Right ventricle myocardium inferior (tissue), 1 donor: ENCODE measurements at regions not wholly inside any gene's neighbourhood (a gene's known extent, or its start where the extent isn't known, plus 50 kb on each side); places are given as distances from the start of the nearest gene placed in this dataset.
"Not testable (repeated sequence)": the region's sequence is repeated elsewhere in the genome, so short reads cannot be mapped to it uniquely, and the experiment has no call there.

Experiments used
- ATAC-seq: fragments of 200-7000 bp; cut with Tn5 transposase; one replicate; pipeline ENCODE4 v1.9.1; 2020; ENCODE audit warnings: mild to moderate bottlenecking, moderate library complexity
- DNase-seq: peaks from one replicate; pipeline ENCODE4 v3.0.0; 2021; ENCODE audit errors: missing footprints
- intact Hi-C: fragments of 100-400 bp; cut with DNase I; formaldehyde crosslinking; loops from one replicate; pipeline ENCODE4 v1.11.0; 2022
- donor health status: DM: no; HTN: yes; CAD: no; lungs with severe emphysema.

DNA sequence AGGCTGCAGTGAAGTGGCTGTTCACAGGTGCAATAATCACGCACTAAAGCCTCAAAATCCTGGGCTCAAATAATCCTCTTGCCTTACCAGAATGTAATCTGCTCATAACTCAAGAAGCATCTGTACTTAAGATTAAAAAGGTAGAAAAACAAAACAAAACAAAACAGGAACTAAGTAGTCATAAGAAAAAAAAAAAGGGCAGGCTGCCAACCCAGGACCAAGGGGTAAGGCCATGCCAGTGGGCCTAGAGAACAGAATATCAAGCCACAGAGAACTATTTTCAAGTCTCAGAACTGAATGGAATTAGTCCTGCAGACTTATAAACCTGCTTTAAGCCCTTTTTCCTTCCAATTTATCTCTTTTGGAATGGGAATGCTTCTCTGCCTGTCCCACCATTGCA lies 64.8 kb upstream of the TBC1D3K start:
- ATAC-seq (no peak), DNase-seq (no peak)
- intact Hi-C loops = no loop called here

DNA sequence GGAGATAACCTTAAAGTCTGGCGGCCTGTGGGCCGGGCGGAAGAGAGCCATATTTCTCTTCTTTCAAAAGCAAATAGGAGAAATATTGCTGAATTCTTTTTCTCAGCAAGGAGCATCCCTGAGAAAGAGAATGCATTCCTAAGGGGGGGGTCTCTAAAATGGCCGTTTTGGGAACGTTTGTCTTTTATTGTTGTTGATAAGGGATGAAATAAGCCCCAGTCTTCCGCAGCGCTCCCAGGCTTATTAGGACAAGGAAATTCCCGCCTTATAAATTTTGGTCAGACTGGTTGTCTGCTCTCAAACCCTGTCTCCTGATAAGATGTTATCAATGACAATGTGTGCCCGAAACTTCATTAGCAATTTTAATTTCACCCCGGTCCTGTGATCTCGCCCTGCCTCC lies 65.8 kb upstream of the TBC1D3K start:
- ATAC-seq, DNase-seq, intact Hi-C loops: not testable (repeated sequence)

DNA sequence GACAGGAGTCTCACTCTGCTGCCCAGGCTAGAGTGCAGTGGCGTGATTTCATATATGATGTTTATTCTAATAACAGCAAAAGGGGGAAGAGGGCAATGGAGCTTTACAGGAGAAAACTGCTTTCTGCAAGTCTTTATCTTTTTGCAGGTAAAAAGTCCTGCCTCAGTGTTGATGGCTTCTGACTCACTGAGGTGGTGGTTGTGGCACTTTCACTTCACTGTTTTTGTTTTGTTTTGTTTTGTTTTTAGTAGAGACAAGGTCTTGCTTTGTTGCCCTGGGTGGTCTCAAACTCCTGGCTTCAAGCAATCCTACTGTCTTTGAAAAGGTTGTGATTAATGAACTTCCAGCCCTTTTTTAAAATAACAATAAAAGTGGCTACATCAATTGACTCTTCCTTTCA lies 68.0 kb upstream of the TBC1D3K start:
- ATAC-seq = no peak
- no peak for DNase-seq
- intact Hi-C loops = no loop called here

DNA sequence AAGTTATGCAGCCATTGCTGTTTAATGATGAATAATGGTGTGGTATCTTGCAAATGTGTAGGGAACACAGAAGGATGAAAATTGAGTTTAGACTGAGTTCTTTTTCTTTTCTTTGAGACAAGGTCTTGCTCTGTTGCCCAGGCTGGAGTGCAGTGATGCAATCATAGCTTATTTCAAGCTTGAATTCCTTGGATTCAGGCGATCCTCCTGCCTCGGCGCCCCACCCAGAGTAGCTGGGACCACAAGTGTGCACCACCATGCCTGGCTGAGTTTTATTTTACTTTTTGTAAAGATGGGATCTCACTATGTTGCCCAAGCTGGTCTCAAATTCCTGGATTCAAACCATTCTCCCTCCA lies 74.6 kb upstream of the TBC1D3K start:
- ATAC-seq (no peak), DNase-seq (no peak)

DNA sequence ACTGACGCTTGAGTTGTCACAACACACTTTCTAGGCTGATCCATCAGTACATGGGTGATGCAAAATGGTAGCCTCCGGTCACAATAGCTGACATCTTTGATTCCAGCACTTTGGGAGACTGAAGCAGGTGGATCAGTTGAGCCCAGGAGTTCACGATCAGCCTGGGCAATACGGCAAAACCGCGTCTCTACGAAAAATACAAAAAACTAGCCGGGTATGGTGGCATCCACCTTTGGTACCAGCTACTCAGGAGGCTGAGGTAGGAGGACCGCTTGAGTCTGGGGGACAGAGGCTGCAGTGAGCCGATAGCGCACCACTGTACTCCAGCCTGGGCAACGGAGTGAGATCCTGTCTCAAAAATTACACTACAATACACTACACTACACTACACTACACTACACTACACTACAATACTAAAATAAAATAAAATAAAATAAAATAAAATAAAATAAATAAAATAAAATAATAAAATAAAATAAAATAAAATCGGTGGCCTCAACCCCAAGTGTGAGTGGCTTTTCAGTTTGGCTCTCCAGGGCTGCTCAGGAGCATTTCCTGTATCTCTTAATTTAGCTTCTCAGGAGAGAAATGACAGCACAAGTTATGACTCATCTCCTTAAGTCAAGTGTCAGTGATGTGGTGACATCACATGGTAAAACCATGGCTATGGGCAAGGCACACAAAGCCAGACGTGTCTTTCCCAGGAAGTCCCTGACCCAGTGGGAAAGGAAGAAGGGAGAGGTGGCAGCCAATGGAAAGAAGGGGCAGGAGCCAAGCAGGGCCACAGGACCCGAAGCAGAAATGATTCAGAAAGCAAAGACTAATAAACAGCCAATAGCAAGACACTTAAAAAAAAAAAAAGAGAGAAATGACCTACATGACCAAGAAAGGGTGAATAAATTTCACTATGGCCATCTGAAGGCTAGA lies 75.3 kb upstream of the TBC1D3K start:
- ATAC-seq (no peak), DNase-seq (no peak)
- intact Hi-C loops = no loop called here

More for the DNA sequence above, 74.6 kb upstream of the TBC1D3K start:
- intact Hi-C loops = no loop called here

DNA sequence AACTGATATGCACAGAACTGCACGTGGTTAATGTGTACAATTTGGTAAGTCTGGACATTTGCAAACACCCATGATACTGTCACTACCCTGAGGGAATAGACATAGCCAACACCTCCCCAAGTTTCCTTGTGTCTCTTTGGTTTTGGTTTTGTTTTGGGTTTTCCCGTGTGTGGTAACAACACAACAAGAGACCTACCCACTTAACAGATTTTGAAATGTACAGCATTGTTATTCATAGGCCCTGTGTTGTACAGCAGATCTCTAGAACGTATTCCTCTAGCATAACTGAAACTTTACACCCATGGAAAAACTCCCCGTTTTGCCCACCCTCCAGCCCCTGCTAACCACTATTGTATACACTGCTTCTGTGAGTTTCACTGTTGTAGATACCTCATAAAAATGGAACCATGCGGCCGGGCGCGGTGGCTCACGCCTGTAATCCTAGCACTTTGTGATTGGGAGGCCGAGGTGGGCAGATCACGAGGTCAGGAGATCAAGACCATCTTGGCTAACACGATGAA lies 76.3 kb upstream of the TBC1D3K start:
- intact Hi-C loops = no loop called here
- ATAC-seq (no peak), DNase-seq (no peak)

DNA sequence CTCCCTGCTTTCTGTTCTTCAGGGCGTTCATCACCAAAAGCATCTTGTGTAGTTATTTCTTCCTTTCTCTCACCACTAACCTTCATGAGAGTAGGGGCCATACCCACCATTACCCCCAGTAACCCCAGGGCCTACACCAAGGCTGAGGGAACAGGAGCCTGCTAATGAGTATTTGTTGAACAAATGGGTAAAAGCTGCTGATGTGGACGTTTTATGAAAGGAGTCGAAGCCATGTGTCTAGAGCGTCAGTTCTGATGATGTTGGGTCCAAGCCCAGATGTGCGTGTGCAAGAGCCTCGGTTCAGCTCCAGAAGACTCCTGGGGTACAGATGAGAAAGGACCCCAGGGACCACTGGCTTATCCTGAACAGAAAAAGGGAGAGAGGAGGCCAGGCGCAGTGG lies 77.1 kb upstream of the TBC1D3K start:
- intact Hi-C loops = no loop called here
- DNase-seq = no peak
- no peak for ATAC-seq

DNA sequence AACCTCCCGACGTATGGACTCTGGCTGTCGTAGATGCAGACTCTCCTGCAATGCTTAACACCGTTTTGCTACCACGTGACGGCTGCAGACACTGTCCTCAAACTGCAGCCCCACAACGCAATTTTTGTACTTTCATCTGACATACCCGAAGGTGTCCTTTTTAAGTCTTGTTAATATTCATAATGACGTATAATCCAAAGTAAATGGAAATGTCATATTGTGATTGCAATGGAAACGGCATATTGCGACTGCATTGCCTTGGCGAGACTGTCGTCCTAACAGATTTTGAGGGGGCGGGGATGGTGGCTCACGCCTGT lies 79.3 kb upstream of the TBC1D3K start:
- intact Hi-C loops = no loop called here
- DNase-seq = no peak
- ATAC-seq = no peak

DNA sequence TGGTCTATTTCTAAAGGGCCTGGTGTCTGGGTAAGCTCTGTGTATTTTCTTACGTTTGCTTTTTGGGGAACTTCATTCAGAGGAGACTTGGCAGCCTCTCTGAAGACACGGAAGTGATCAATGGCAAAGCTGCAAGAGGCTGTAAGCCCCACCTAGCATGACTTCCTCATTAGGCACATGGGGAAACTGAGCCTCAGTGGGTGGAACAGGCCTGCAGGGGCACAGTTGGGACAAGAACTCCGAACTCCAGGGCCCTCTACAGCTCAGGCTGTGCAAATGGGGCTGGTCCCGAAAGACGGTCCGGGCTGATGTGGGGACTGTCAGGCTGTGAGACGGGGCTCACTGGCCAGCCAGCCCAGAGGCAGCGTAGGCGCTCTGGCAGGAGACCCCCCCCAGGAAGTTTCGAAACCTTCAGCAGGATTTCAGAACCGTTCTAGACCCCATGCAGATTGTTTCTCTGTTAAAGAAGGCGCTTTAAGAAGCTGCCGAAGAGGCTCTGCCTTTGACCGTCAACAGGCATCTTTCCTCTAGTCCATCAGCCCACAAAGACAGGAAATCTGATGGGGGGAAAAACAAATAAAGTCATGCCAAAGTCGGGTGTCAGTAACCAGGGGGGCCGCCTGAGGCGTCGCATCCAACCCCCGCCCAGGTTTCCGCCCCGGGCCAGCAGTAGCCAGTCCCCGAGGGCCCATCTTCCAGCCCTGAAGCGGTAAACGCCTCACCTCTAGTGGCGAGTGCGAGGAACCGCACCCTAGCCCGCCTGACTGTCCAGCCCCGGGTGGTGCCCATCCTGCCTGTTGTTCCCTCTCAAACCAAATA lies 79.8 kb upstream of the TBC1D3K start:
- intact Hi-C loops = no loop called here
- peak; percentile 74 for DNase-seq
- peak; percentile 74 for ATAC-seq

DNA sequence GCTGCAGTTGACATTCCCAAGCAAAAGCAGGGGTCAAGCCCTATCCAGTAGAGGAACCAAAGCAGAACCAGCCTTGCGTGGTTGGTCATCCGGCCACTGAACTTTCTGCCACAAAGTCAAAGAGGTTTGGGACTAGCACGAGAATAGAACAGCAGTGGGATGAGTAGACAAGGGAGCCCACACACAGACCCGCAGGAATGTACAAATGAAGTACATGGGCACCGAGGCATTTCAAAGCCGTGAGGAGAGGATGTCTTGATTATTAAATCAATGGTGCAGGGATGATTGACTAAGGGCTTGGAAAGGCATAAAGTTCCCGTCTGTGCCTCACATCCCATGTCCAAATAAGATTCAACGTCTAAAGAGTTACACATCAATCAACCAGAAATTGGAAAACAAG lies 81.8 kb upstream of the TBC1D3K start:
- no peak for DNase-seq
- ATAC-seq = no peak
- intact Hi-C loops = no loop called here

DNA sequence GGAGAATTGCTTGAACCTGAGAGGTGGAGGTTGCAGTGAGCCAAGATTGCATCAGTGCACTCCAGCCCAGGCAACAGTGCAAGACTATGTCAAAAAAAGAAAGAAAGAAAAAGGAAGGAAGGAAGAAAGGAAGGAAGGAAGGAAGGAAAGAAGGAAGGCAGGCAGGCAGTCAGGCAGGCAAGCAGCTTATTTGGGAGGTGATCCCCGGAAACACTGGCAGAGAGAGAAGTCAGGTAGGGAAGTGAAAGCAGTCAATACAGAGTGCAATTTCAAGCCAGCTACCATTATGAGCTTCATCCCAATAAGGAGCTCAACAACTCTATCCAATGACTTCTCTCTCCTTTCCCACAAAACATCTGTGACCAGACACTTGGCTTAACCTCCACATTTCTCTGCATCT lies 83.0 kb upstream of the TBC1D3K start:
- DNase-seq (no peak), ATAC-seq (no peak)
- intact Hi-C loops = no loop called here

DNA sequence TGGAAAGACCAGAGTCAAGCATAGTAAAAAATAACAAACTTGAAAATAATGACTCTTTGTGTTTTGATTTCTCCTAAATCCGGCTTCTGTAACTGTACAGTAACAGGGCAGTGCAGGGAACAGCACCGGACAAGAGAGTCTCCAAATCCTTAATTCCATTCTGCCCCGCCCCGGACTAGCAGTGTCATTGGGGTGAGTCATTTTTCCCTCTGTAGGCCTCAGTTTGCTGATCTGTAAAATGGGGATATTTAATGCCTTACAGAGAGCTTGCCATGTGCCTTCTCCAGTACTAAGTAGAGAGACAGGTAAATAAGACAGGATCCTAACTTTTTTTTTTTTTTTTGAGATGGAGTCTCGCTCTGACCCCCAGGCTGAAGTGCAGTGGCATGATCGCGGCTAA lies 83.6 kb upstream of the TBC1D3K start:
- no peak for ATAC-seq

DNA sequence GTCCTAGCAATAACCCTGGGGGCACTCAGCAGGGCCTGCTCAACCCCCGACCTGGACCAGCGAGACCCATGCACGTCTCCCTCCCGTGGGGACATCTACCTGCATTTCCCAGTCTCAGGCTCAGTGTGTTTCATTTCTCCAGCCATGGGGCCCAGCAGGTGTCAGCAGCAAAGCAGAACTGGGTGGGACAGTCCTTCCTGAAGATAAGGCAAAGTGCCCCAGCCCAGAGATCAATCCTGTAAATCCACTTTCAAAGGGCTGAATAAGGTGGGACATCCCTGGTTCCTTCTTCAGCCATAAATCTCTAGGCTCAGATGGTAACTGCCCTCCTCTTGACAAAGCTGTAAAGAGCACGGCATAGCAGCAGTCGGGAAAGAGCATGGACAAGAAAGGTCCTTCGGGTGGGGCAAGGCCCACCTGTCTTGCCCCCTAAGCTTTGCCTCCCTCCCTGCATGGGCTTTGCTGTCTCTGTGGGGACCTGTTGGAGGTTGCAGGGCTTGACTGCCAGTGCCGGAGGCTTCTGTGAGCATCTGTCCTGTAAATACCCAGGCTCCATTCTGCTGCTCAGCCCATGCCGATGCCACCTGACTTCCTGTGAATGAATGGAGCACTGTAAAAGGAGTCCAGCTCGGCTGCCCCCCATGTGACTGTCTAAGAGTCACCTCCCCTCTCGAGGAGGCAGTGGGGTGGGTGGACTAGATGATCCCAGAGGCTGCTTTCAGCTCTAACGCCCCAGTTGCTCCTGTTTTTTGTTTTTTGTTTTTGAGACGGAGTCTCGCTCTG lies 84.8 kb upstream of the TBC1D3K start:
- no peak for ATAC-seq
- no peak for DNase-seq
- intact Hi-C loops = no loop called here

More for the DNA sequence above, 83.6 kb upstream of the TBC1D3K start:
- DNase-seq = no peak
- intact Hi-C loops = no loop called here

DNA sequence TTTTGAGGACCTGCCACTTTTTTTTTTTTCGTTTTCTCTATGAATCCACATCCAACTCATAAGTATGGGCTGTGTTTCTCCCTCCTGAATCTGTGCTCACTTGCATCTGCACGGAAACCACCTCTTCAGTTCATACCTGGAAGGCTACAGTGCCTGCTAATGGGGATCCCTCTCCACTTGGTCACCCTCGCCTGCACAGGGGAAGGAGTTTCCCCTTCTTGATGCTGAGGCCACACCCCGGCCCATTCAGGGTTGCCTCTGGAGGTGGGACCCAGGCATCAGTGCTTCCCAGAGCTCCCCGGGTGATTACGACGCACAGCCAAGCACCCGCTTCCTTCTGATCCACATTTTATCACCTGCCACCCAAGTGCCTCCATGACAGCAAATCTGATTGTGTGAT lies 85.9 kb upstream of the TBC1D3K start:
- DNase-seq (no peak), ATAC-seq (no peak)
- intact Hi-C loops = no loop called here

DNA sequence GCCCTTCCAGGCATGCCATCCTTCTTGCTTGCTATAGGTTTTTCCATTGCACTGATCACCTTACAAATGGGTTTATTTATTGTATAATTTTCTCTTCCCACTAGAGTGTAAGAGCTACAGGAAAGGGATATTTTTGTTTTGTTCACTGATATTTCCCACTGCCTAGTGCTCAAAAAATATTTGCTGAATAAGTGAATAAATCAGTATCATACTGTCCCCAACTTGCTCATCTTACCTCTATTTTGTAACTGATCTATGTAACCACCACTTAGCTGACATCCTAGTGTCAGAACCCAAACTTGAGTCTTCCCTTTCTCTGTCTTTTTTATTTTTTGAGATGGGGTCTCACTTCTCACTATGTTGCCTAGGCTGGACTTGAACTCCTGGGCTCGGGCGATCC lies 87.6 kb upstream of the TBC1D3K start:
- ATAC-seq = no peak
- intact Hi-C loops = no loop called here
- DNase-seq = no peak

DNA sequence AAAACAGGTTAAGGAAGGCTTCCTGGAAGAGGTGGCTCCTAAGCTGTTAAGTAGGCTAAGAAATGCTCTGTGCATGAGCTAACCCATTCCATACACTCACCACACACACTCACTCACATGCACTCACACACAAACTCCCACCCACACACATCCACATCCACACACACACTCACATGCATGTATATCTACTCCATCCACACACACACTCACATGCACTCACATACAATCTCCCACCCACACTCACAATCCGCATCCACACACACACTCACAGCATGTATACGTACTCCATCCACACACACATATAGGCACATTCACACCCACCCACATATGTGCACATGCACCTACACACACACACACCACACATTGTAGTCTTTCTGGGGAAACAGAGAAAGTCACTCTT lies 89.3 kb upstream of the HNF1B start:
- no peak for DNase-seq
- intact Hi-C loops = no loop called here
- no peak for ATAC-seq

DNA sequence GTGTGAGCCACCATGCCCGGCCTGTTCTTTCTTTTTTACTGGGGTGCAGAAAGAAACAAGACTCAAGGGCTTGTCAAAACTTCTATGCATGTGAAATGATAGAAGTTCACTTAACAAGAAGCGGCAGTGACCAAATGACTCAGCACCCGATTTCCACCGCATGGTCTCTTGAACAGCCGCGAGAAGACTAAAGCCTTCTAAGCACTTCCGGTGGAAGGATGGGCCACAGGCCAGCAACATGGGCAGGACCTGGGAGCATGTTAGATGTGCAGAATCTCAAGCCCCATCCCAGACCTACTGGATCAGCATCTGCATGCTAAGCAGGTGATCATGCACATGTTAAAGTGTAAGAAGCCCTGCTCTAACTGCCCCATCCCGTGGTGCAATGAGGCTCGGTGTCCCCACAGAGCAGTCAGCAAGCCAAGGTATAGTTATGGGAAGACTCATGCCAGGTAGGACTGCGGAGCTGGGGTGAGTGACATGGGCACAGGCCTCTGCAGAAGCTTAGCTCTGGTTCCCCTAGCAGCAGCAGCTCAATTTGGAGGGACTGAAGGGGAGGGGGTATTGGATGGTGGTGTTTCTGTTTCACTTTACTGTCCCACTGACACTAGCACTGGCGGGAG lies 88.5 kb upstream of the HNF1B start:
- intact Hi-C loops = no loop called here
- no peak for ATAC-seq
- DNase-seq = no peak

DNA sequence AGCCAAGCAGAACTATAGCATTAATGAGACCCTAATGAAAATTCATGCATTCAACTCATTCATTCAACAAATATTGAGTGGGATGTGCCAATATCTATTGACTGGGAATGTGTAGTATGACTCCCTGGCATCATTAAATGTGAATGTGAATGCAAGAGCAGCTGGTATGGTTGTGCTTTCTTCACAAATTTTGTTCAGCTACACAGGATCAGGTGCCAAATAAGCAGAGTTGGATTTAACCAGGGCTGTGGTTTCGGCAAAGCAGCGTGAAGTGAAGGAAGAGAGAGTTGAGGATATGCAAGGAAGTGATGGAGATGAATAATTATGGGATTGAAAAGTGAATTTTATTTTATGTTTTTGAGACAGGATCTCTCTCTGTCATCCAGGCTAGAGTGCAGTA lies 87.1 kb upstream of the HNF1B start:
- no peak for ATAC-seq
- intact Hi-C loops = no loop called here
- no peak for DNase-seq

DNA sequence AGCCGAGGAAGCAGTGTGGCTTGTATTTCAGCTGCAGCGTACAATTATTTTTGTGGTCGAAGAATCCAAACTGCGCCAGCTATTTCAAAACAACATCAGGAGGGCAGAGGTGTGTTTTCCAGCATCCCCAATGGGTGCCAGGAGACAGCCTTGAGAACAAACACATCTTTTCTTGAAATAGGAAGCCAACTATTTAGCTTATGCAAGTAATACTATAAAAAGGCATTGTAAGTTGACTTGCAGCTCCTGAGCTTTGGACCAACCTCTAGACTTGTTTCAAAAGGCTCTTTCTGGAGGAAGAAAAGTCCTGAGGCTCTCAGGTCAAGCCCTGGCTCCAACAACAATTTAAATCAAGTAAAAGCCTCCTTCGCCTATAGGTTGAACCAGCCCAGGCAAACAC lies 86.6 kb upstream of the HNF1B start:
- intact Hi-C loops = no loop called here
- DNase-seq (no peak), ATAC-seq (no peak)
